Endothelial cell of umbilical vein (primary cell): ENCODE measurements at regions not wholly inside any gene's neighbourhood (a gene's known extent, or its start where the extent isn't known, plus 50 kb on each side); places are given as distances from the start of the nearest gene placed in this dataset.

Source experiments
- BruUV-seq: library from RNA; stranded (reverse); fragments of 400-500 nt; replicated peaks from 2 replicates; lab custom pipeline; 2021; lab: Mats Ljungman, UMichigan
- CTCF ChIA-PET: fragments of 300-600, 350-600 bp; sonication (Branson Sonifier 250); formaldehyde crosslinking; loops from one replicate; lab custom pipeline; 2021; ENCODE audit warnings: antibody characterized with exemption, inconsistent platforms; lab: Charles Lee
- POLR2A ChIA-PET: fragments of 300-600, 350-600 bp; sonication (Branson Sonifier 250); formaldehyde crosslinking; loops from one replicate; lab custom pipeline; 2021; ENCODE audit warnings: antibody characterized with exemption, inconsistent platforms; lab: Charles Lee
- DNase-seq: peaks from one replicate; pipeline ENCODE4 v3.0.0-alpha.2; 2011; ENCODE audit warnings: low read depth, low spot score
- FAIRE-seq: peaks from 2 replicates; lab custom pipeline; 2011; peaks lifted over from hg19 to GRCh38; lab: Jason Lieb, UNC
- H2AFZ ChIP-seq: 2 replicates; pipeline ENCODE4 v1.6.0; 2012; ENCODE audit warnings: low read depth, low read length, control low read depth, inconsistent platforms
- H3K27ac ChIP-seq: 2 replicates; pipeline ENCODE4 v1.5.1; 2011; ENCODE audit warnings: low read depth, mild to moderate bottlenecking, control low read depth, low read length, moderate library complexity; ENCODE audit not compliant: insufficient read depth
- H3K27me3 ChIP-seq, 2 experiments: 2 replicates each; pipeline versions ENCODE4 v1.6.0 to v1.6.1; 2011; ENCODE audit warnings: low read length in 2 of 2, mixed read lengths in 1 of 2; ENCODE audit not compliant: control insufficient read depth in 2 of 2, insufficient read depth in 2 of 2
- H3K36me3 ChIP-seq, 2 experiments: 2 replicates in 1 of 2; 3 replicates in 1 of 2; pipeline ENCODE4 v1.5.1; 2011; ENCODE audit warnings: low read length in 2 of 2, mild to moderate bottlenecking in 1 of 2, moderate library complexity in 1 of 2; ENCODE audit not compliant: control insufficient read depth in 2 of 2, insufficient read depth in 2 of 2; ENCODE audit errors: extremely low read depth in 1 of 2
- H3K4me1 ChIP-seq: 3 replicates; pipeline ENCODE4 v1.5.1; 2011; ENCODE audit warnings: mild to moderate bottlenecking, low read length; ENCODE audit not compliant: control insufficient read depth, insufficient read depth; ENCODE audit errors: extremely low read depth
- H3K4me2 ChIP-seq: 2 replicates; pipeline ENCODE4 v1.6.1; 2011; ENCODE audit warnings: low read length, control low read depth, mixed read lengths; ENCODE audit not compliant: insufficient read depth
- H3K4me3 ChIP-seq, 3 experiments: fragments of 200-600 bp in 1 of 3; sonication (generic), shearing (Covaris generic) in 1 of 3; replicated peaks in 1 of 3; 2 replicates each; pipeline ENCODE4 v1.5.1; 2011 to 2016; ENCODE audit warnings: control low read depth in 3 of 3, low read length in 3 of 3, mild to moderate bottlenecking in 2 of 3, inconsistent platforms in 1 of 3, low read depth in 1 of 3, moderate library complexity in 1 of 3; ENCODE audit not compliant: insufficient read depth in 1 of 3
- H3K79me2 ChIP-seq: 2 replicates; pipeline ENCODE4 v1.6.0; 2012; ENCODE audit warnings: low read length, inconsistent platforms; ENCODE audit not compliant: control insufficient read depth, insufficient read depth
- H3K9ac ChIP-seq: replicated peaks from 2 replicates; pipeline ENCODE3; 2011; ENCODE audit warnings: low read length, control low read depth; ENCODE audit not compliant: insufficient read depth; ENCODE audit errors: extremely low read depth
- H3K9me1 ChIP-seq: replicated peaks from 3 replicates; pipeline ENCODE4 v1.6.0; 2011; ENCODE audit warnings: mild to moderate bottlenecking, low read length; ENCODE audit not compliant: control insufficient read depth, insufficient read depth; ENCODE audit errors: extremely low read depth
- H3K9me3 ChIP-seq: replicated peaks from 2 replicates; pipeline ENCODE4 v1.5.1; 2012; ENCODE audit warnings: low read length, inconsistent platforms; ENCODE audit not compliant: control insufficient read depth, insufficient read depth
- H4K20me1 ChIP-seq: replicated peaks from 2 replicates; pipeline ENCODE3; 2011; ENCODE audit warnings: mild to moderate bottlenecking, low read length; ENCODE audit not compliant: control insufficient read depth, insufficient read depth; ENCODE audit errors: extremely low read depth
- EZH2 ChIP-seq: IDR thresholded peaks from 2 replicates; pipeline ENCODE4 v1.6.1; 2012; ENCODE audit warnings: borderline replicate concordance, low read depth, mild to moderate bottlenecking, moderate library complexity, low read length, inconsistent platforms; ENCODE audit not compliant: severe bottlenecking
- FOS ChIP-seq: IDR thresholded peaks from 2 replicates; pipeline ENCODE4 v1.6.1; 2011; ENCODE audit warnings: mild to moderate bottlenecking, low read length, moderate library complexity, borderline replicate concordance; ENCODE audit not compliant: insufficient read depth
- GATA2 ChIP-seq: IDR thresholded peaks from 2 replicates; pipeline ENCODE4 v1.7.0; 2011; ENCODE audit warnings: low read depth, mild to moderate bottlenecking, moderate library complexity, mixed read lengths, low read length; ENCODE audit not compliant: insufficient read length, insufficient read depth
- JUN ChIP-seq: IDR thresholded peaks from 2 replicates; pipeline ENCODE4 v1.6.1; 2011; ENCODE audit warnings: borderline replicate concordance, low read depth; ENCODE audit not compliant: insufficient read length, insufficient read depth
- MYC ChIP-seq: IDR thresholded peaks from one replicate; pipeline ENCODE4 v1.6.1; 2011; ENCODE audit warnings: mild to moderate bottlenecking, low read depth, low read length
- POLR2A ChIP-seq: IDR thresholded peaks from 2 replicates; pipeline ENCODE4 v1.6.1; 2012; ENCODE audit warnings: low read depth, mild to moderate bottlenecking, control low read depth, low read length
- POLR2AphosphoS5 ChIP-seq: IDR thresholded peaks from 2 replicates; pipeline ENCODE4 v1.6.1; 2012; ENCODE audit warnings: low read depth, mild to moderate bottlenecking, control low read depth, low read length, moderate library complexity; ENCODE audit not compliant: insufficient read depth
- dilution Hi-C: fragments of 300-500 bp; cut with MboI; formaldehyde crosslinking; loops from one replicate; pipeline ENCODE4 v1.15.0; 2019; ENCODE audit warnings: low sequenced_read_pairs; ENCODE audit not compliant: extremely low pct_ligation_motif_present
- intact Hi-C: fragments of 100-400 bp; cut with micrococcal nuclease; formaldehyde crosslinking; loops from one replicate; pipeline ENCODE4 v1.10.0; 2022
- TF ChIP-seq, protein P1 (sequence below), 2 donors: IDR thresholded peaks; 1 replicate in 1 of 2; 2 replicates in 1 of 2; pipeline ENCODE4 v1.5.1; 2011; ENCODE audit warnings: low read length in 2 of 2, mild to moderate bottlenecking in 2 of 2, moderate library complexity in 2 of 2, control low read depth in 1 of 2, inconsistent platforms in 1 of 2, low read depth in 1 of 2; ENCODE audit not compliant: insufficient read depth in 1 of 2; ENCODE audit errors: extremely low read depth in 1 of 2
- TF ChIP-seq, protein P2 (sequence below): IDR thresholded peaks from 2 replicates; pipeline ENCODE4 v1.6.1; 2011; ENCODE audit not compliant: insufficient read depth, insufficient read length

DNA sequence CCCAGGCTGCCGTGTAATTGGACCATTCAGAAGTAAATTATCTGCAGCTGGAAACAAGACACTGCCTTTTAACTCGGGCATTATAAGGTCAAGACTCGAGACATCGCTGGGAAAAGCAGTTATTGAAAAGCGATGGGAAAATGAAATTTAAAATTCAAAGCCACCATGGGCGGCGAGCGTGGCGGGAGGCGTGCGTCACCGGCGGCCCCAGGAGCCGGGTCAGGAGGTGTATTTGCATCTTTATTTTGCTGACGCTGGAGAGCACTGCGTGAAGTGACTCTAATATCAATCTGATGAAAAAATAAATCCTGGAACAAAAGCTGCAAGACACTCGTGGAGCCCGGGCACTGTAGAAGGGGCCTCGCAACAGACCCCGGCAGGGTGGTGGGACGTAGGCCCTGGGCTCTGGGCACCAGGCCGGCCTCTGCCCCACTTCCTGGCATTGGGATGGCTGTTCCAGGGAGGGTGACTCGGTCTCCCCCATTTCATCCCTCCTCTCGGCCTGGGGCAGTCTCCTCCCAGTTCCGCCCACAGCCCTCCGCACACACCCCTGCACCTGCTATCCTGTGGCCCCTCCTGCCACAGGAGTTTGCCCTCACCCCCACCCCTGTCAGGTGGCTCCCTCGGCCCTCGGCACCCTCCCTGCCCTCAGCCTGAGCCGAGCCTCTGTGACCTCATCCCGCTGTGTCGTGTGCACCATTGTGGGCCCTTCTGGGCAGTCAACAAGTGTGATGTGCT lies 196.2 kb downstream of the KIF26A start:
- POLR2A ChIA-PET = no interaction called here

More for the DNA sequence above, 196.2 kb downstream of the KIF26A start:
- dilution Hi-C loops (no loop called here), intact Hi-C loops (no loop called here)
- CTCF ChIA-PET = no interaction called here
- no peak for DNase-seq
- TF ChIP-seq FOS = no peak
- TF ChIP-seq, protein P1, sequence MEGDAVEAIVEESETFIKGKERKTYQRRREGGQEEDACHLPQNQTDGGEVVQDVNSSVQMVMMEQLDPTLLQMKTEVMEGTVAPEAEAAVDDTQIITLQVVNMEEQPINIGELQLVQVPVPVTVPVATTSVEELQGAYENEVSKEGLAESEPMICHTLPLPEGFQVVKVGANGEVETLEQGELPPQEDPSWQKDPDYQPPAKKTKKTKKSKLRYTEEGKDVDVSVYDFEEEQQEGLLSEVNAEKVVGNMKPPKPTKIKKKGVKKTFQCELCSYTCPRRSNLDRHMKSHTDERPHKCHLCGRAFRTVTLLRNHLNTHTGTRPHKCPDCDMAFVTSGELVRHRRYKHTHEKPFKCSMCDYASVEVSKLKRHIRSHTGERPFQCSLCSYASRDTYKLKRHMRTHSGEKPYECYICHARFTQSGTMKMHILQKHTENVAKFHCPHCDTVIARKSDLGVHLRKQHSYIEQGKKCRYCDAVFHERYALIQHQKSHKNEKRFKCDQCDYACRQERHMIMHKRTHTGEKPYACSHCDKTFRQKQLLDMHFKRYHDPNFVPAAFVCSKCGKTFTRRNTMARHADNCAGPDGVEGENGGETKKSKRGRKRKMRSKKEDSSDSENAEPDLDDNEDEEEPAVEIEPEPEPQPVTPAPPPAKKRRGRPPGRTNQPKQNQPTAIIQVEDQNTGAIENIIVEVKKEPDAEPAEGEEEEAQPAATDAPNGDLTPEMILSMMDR (IDR thresholded peaks at IDR 0.05; ENCODE audit: extremely low read depth in 1 of 2, insufficient read depth in 1 of 2, low read depth in 1 of 2, low read length in 2 of 2) = no peak
- no peak for TF ChIP-seq MYC
- no peak for TF ChIP-seq JUN
- TF ChIP-seq EZH2 = no peak
- no peak for TF ChIP-seq POLR2AphosphoS5
- no peak for TF ChIP-seq POLR2A
- TF ChIP-seq, protein P2, sequence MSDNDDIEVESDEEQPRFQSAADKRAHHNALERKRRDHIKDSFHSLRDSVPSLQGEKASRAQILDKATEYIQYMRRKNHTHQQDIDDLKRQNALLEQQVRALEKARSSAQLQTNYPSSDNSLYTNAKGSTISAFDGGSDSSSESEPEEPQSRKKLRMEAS = no peak
- TF ChIP-seq GATA2 = no peak
- no peaks in the 10 kb centered on the region for H3K9me3 ChIP-seq
- BruUV-seq = no TSS peak
- no peaks in the 10 kb centered on the region for H3K36me3 ChIP-seq
- H3K4me3 ChIP-seq = no peak overlapping the region
- no peaks in the 10 kb centered on the region for H3K79me2 ChIP-seq
- H3K4me2 ChIP-seq = no peak overlapping the region
- H2AFZ ChIP-seq = no peak overlapping the region
- FAIRE-seq = no peak
- no peaks in the 10 kb centered on the region for H4K20me1 ChIP-seq
- H3K4me1 ChIP-seq = no peaks in the 10 kb centered on the region
- no peaks in the 10 kb centered on the region for H3K9me1 ChIP-seq
- H3K9ac ChIP-seq = no peak overlapping the region
- H3K27me3 ChIP-seq = peaks cover 0 to 4% of the 10 kb centered on the region in 2 experiments
- H3K27ac ChIP-seq = no peak overlapping the region
